T-cell (primary cell): ENCODE measurements at regions not wholly inside any gene's neighbourhood (a gene's known extent, or its start where the extent isn't known, plus 50 kb on each side); places are given as distances from the start of the nearest gene placed in this dataset.

Experiments
- ATAC-seq, 4 experiments: fragments of 200-7000 bp in 3 of 4; fragments of 150-1000 bp in 1 of 4; cut with Tn5 transposase; replicated peaks in 1 of 4; 1 replicate in 3 of 4; 2 replicates in 1 of 4; pipeline ENCODE4 v1.10.0; 2021; ENCODE audit warnings: moderate library complexity in 3 of 4, mild to moderate bottlenecking in 2 of 4, moderate number of reproducible peaks in 1 of 4
- CTCF ChIA-PET, 2 donors: fragments of 300-600 bp; sonication (Branson Sonifier 250); formaldehyde crosslinking; loops; one replicate each; lab custom pipeline; 2022; ENCODE audit warnings: antibody characterized with exemption in 2 of 2; lab: Charles Lee
- POLR2A ChIA-PET, 2 donors: fragments of 300-600 bp; sonication (Branson Sonifier 250); formaldehyde crosslinking; loops; one replicate each; lab custom pipeline; 2022; ENCODE audit warnings: antibody characterized with exemption in 2 of 2; lab: Charles Lee
- DNase-seq, 35 experiments: peaks; one replicate each; pipeline versions ENCODE4 v3.0.0 to v3.0.0-alpha.2; 2013 to 2023
- H3K27ac ChIP-seq: one replicate; pipeline ENCODE4 v1.5.1; 2013; ENCODE audit warnings: low read length
- H3K27me3 ChIP-seq, 2 experiments: replicated peaks in 1 of 2; 1 replicate in 1 of 2; 2 replicates in 1 of 2; pipeline versions ENCODE4 v1.6.1 to v1.7.0; 2013; ENCODE audit warnings: low read length in 1 of 2, mixed read lengths in 1 of 2; ENCODE audit not compliant: control insufficient read depth in 2 of 2, insufficient read depth in 2 of 2; ENCODE audit errors: extremely low read depth in 1 of 2
- H3K36me3 ChIP-seq, 2 donors: 1 replicate in 1 of 2; 2 replicates in 1 of 2; pipeline versions ENCODE4 v1.6.1 to v1.7.0; 2013; ENCODE audit warnings: low read length in 1 of 2; ENCODE audit not compliant: control insufficient read depth in 2 of 2, insufficient read depth in 1 of 2; ENCODE audit errors: extremely low read depth in 1 of 2
- H3K4me1 ChIP-seq, 2 experiments: 1 replicate in 1 of 2; 2 replicates in 1 of 2; pipeline versions ENCODE4 v1.6.1 to v1.7.0; 2013; ENCODE audit warnings: low read length in 2 of 2, mixed read lengths in 1 of 2; ENCODE audit not compliant: insufficient read depth in 2 of 2, control insufficient read depth in 1 of 2; ENCODE audit errors: extremely low read depth in 1 of 2
- H3K4me3 ChIP-seq, 2 donors: 1 replicate in 1 of 2; 2 replicates in 1 of 2; pipeline versions ENCODE4 v1.5.1 to v1.7.0; 2013; ENCODE audit warnings: mild to moderate bottlenecking in 2 of 2, low read length in 1 of 2, moderate library complexity in 1 of 2; ENCODE audit not compliant: control insufficient read depth in 1 of 2; ENCODE audit errors: extremely low read depth in 1 of 2
- H3K9me3 ChIP-seq: 2 replicates; pipeline ENCODE4 v1.7.0; 2013
- H3K27ac Mint-ChIP-seq, 2 donors: one replicate each; pipeline ENCODE4 v1.8.0; 2020 to 2021; ENCODE audit warnings: mild to moderate bottlenecking in 2 of 2, mixed read lengths in 2 of 2
- H3K27me3 Mint-ChIP-seq, 2 donors: one replicate each; pipeline ENCODE4 v1.8.0; 2021 to 2022; ENCODE audit warnings: mixed read lengths in 2 of 2
- H3K36me3 Mint-ChIP-seq: one replicate; pipeline ENCODE4 v1.8.0; 2021; ENCODE audit warnings: mixed read lengths
- H3K4me1 Mint-ChIP-seq, 3 donors: one replicate each; pipeline ENCODE4 v1.8.0; 2020 to 2022; ENCODE audit warnings: mixed read lengths in 3 of 3, mild to moderate bottlenecking in 1 of 3
- H3K4me3 Mint-ChIP-seq, 3 donors: one replicate each; pipeline ENCODE4 v1.8.0; 2020 to 2022; ENCODE audit warnings: mild to moderate bottlenecking in 3 of 3, mixed read lengths in 3 of 3, moderate library complexity in 3 of 3
- H3K9me3 Mint-ChIP-seq, 3 donors: one replicate each; pipeline ENCODE4 v1.8.0; 2020 to 2022; ENCODE audit warnings: mixed read lengths in 3 of 3
- WGBS: methylation state at CpG from one replicate; pipeline ENCODE4 v1.1.5; 2013; ENCODE audit warnings: missing lambda C conversion rate; ENCODE audit not compliant: insufficient coverage; 5-methylcytosine and 5-hydroxymethylcytosine counted together

GRCh38 chr18:28712172-28712571 lies 535.2 kb upstream of the CDH2 start:
- H3K27me3 Mint-ChIP-seq = no peaks in the 10 kb centered on the region
- Histone ChIP-seq H3K4me1 (no peaks in the 10 kb centered on the region), H3K27ac (no peak overlapping the region), H3K27me3 (no peaks in the 10 kb centered on the region), H3K4me3 (no peak overlapping the region), H3K36me3 (no peaks in the 10 kb centered on the region), H3K9me3 (no peaks in the 10 kb centered on the region)
- POLR2A ChIA-PET = no interaction called here
- H3K4me3 Mint-ChIP-seq = no peak overlapping the region
- H3K27ac Mint-ChIP-seq = no peak overlapping the region
- DNase-seq (no peak), ATAC-seq (no peak)
- CTCF ChIA-PET = no interaction called here
- no CpG with 5 or more reads among the region's 1 CpG for WGBS
- peaks cover 7 to 18% (median 8%) of the 10 kb centered on the region in 3 donors for H3K9me3 Mint-ChIP-seq
- H3K4me1 Mint-ChIP-seq = no peaks in the 10 kb centered on the region
- H3K36me3 Mint-ChIP-seq = no peaks in the 10 kb centered on the region

- no peak overlapping the region for H3K27ac Mint-ChIP-seq
- H3K4me1 Mint-ChIP-seq = no peaks in the 10 kb centered on the region
- H3K36me3 ChIP-seq = no peaks in the 10 kb centered on the region
- ChIA-PET CTCF (no interaction called here), POLR2A (interaction anchor here in 1 of 2 donors (0.8 kb wide), 1 partner anchor 277 kb away, joined by 5 read pairs; no protein-coding TSS in a partner anchor)
- H3K9me3 Mint-ChIP-seq = peaks cover 6 to 18% (median 11%) of the 10 kb centered on the region in 3 donors
- H3K36me3 Mint-ChIP-seq = no peaks in the 10 kb centered on the region
- H3K4me1 ChIP-seq = no peaks in the 10 kb centered on the region
- H3K27ac ChIP-seq = no peak overlapping the region
- H3K27me3 ChIP-seq = no peaks in the 10 kb centered on the region
- H3K27me3 Mint-ChIP-seq = no peaks in the 10 kb centered on the region
- no peaks in the 10 kb centered on the region for H3K9me3 ChIP-seq
- DNase-seq = no peak
- no peak overlapping the region for H3K4me3 Mint-ChIP-seq
- WGBS = no CpG with 5 or more reads among the region's 1 CpG
- no peak overlapping the region for H3K4me3 ChIP-seq
- no peak for ATAC-seq
Observed at GRCh38 chr18:28711096-28711495, 534.2 kb upstream of the CDH2 start.

GRCh38 chr18:28707006-28707405 lies 530.1 kb upstream of the CDH2 start:
- Mint-ChIP-seq H3K36me3 (no peaks in the 10 kb centered on the region), H3K27me3 (no peaks in the 10 kb centered on the region), H3K27ac (no peak overlapping the region), H3K4me1 (no peaks in the 10 kb centered on the region), H3K9me3 (peaks cover 1 to 15% (median 5%) of the 10 kb centered on the region in 3 donors), H3K4me3 (no peak overlapping the region)
- no peak overlapping the region for H3K27ac ChIP-seq
- CTCF ChIA-PET = no interaction called here
- no peaks in the 10 kb centered on the region for H3K9me3 ChIP-seq
- ATAC-seq (no peak), DNase-seq (no peak)
- no peaks in the 10 kb centered on the region for H3K36me3 ChIP-seq
- H3K4me3 ChIP-seq = no peak overlapping the region
- no peaks in the 10 kb centered on the region for H3K27me3 ChIP-seq
- no peaks in the 10 kb centered on the region for H3K4me1 ChIP-seq
- 90% methylated on average over 2 of the region's 4 CpGs for WGBS
- POLR2A ChIA-PET = no interaction called here

GRCh38 chr18:28706397-28706796 lies 529.5 kb upstream of the CDH2 start:
- no peaks in the 10 kb centered on the region for H3K27me3 ChIP-seq
- Mint-ChIP-seq H3K27me3 (no peaks in the 10 kb centered on the region), H3K36me3 (no peaks in the 10 kb centered on the region), H3K9me3 (peaks cover 6 to 19% (median 9%) of the 10 kb centered on the region in 3 donors), H3K4me1 (no peaks in the 10 kb centered on the region), H3K27ac (no peak overlapping the region), H3K4me3 (no peak overlapping the region)
- H3K36me3 ChIP-seq = no peaks in the 10 kb centered on the region
- no peak overlapping the region for H3K4me3 ChIP-seq
- ATAC-seq (no peak), DNase-seq (no peak)
- ChIA-PET CTCF (no interaction called here), POLR2A (no interaction called here)
- no peaks in the 10 kb centered on the region for H3K9me3 ChIP-seq
- no peak overlapping the region for H3K27ac ChIP-seq
- WGBS = 92% methylated on average over 2 of the region's 4 CpGs
- H3K4me1 ChIP-seq = no peaks in the 10 kb centered on the region

GRCh38 chr18:28705482-28705881 lies 528.6 kb upstream of the CDH2 start:
- H3K36me3 ChIP-seq = no peaks in the 10 kb centered on the region
- ATAC-seq (no peak), DNase-seq (no peak)
- H3K9me3 ChIP-seq = no peaks in the 10 kb centered on the region
- CTCF ChIA-PET = no interaction called here
- POLR2A ChIA-PET = no interaction called here
- Mint-ChIP-seq H3K4me1 (no peaks in the 10 kb centered on the region), H3K4me3 (no peak overlapping the region), H3K36me3 (no peaks in the 10 kb centered on the region), H3K9me3 (peaks cover 12 to 14% (median 14%) of the 10 kb centered on the region in 3 donors), H3K27me3 (no peaks in the 10 kb centered on the region), H3K27ac (no peak overlapping the region)
- no CpG with 5 or more reads among the region's 1 CpG for WGBS
- no peaks in the 10 kb centered on the region for H3K4me1 ChIP-seq
- no peak overlapping the region for H3K4me3 ChIP-seq
- H3K27ac ChIP-seq = no peak overlapping the region
- H3K27me3 ChIP-seq = no peaks in the 10 kb centered on the region

GRCh38 chr18:28692337-28692736 lies 515.4 kb upstream of the CDH2 start:
- CTCF ChIA-PET = no interaction called here
- H3K4me3 ChIP-seq = no peak overlapping the region
- H3K4me1 ChIP-seq = no peaks in the 10 kb centered on the region
- WGBS = no CpG with 5 or more reads among the region's 1 CpG
- H3K9me3 ChIP-seq = no peaks in the 10 kb centered on the region
- no peak overlapping the region for H3K4me3 Mint-ChIP-seq
- DNase-seq (no peak), ATAC-seq (no peak)
- no peaks in the 10 kb centered on the region for H3K36me3 Mint-ChIP-seq
- no peak overlapping the region for H3K27ac Mint-ChIP-seq
- H3K27ac ChIP-seq = no peak overlapping the region
- no peaks in the 10 kb centered on the region for H3K27me3 Mint-ChIP-seq
- H3K4me1 Mint-ChIP-seq = no peaks in the 10 kb centered on the region
- no peaks in the 10 kb centered on the region for H3K27me3 ChIP-seq
- POLR2A ChIA-PET = no interaction called here
- H3K9me3 Mint-ChIP-seq = peaks cover 3 to 16% (median 4%) of the 10 kb centered on the region in 3 donors
- no peaks in the 10 kb centered on the region for H3K36me3 ChIP-seq

- Histone ChIP-seq H3K36me3 (no peaks in the 10 kb centered on the region), H3K4me1 (no peaks in the 10 kb centered on the region), H3K27ac (no peak overlapping the region), H3K4me3 (no peak overlapping the region), H3K27me3 (no peaks in the 10 kb centered on the region), H3K9me3 (no peaks in the 10 kb centered on the region)
- peaks cover 3 to 17% (median 4%) of the 10 kb centered on the region in 3 donors for H3K9me3 Mint-ChIP-seq
- ChIA-PET CTCF (no interaction called here), POLR2A (no interaction called here)
- H3K4me3 Mint-ChIP-seq = no peak overlapping the region
- ATAC-seq = no peak
- H3K4me1 Mint-ChIP-seq = no peaks in the 10 kb centered on the region
- DNase-seq = no peak
- WGBS = no CpG with 5 or more reads among the region's 1 CpG
- no peak overlapping the region for H3K27ac Mint-ChIP-seq
- H3K36me3 Mint-ChIP-seq = no peaks in the 10 kb centered on the region
- H3K27me3 Mint-ChIP-seq = no peaks in the 10 kb centered on the region
Observed at GRCh38 chr18:28691496-28691840, 514.5 kb upstream of the CDH2 start.
